Skin epidermis (tissue), 12 donors: ENCODE measurements at regions not wholly inside any gene's neighbourhood (a gene's known extent, or its start where the extent isn't known, plus 50 kb on each side); places are given as distances from the start of the nearest gene placed in this dataset.

Experiments
- H3K27ac ChIP-seq, 21 experiments: fragments of 200-600 bp; sonication (generic) in 11 of 21; one replicate each; pipeline ENCODE4 v1.5.0; 2020; ENCODE audit warnings: mild to moderate bottlenecking in 3 of 21, inconsistent platforms in 2 of 21, moderate library complexity in 2 of 21
- H3K4me3 ChIP-seq, 7 experiments: fragments of 200-600 bp; sonication (generic) in 2 of 7; one replicate each; pipeline ENCODE4 v1.5.0; 2020; ENCODE audit warnings: inconsistent platforms in 2 of 7, mild to moderate bottlenecking in 2 of 7, moderate library complexity in 1 of 7

GRCh38 chr14:25557466-25557865 is 507.5 kb upstream of the STXBP6 start:
- H3K4me3 ChIP-seq, result no peak overlapping the region

GRCh38 chr14:25552826-25553225 is 502.9 kb upstream of the STXBP6 start:
- no peak overlapping the region for H3K27ac ChIP-seq

More at GRCh38 chr14:25557466-25557865, 507.5 kb upstream of the STXBP6 start:
- no peak overlapping the region for H3K27ac ChIP-seq

GRCh38 chr14:25551674-25552073 is 501.7 kb upstream of the STXBP6 start:
- H3K4me3 ChIP-seq, result no peak overlapping the region
- no peak overlapping the region for H3K27ac ChIP-seq

More at GRCh38 chr14:25552826-25553225, 502.9 kb upstream of the STXBP6 start:
- no peak overlapping the region for H3K4me3 ChIP-seq

GRCh38 chr14:25546826-25547225 is 496.9 kb upstream of the STXBP6 start:
- H3K27ac ChIP-seq, result no peak overlapping the region
- H3K4me3 ChIP-seq, result no peak overlapping the region

GRCh38 chr14:25537846-25538455 is 488.0 kb upstream of the STXBP6 start:
- Histone ChIP-seq H3K4me3 (no peak overlapping the region), H3K27ac (no peak overlapping the region)

- H3K27ac ChIP-seq, result no peak overlapping the region
- no peak overlapping the region for H3K4me3 ChIP-seq
Measured at GRCh38 chr14:25526290-25526689, 476.3 kb upstream of the STXBP6 start.

- Histone ChIP-seq H3K4me3 (no peak overlapping the region), H3K27ac (no peak overlapping the region)
Measured at GRCh38 chr14:25522926-25523325, 473.0 kb upstream of the STXBP6 start.

GRCh38 chr14:25522116-25522515 is 472.2 kb upstream of the STXBP6 start:
- Histone ChIP-seq H3K4me3 (no peak overlapping the region), H3K27ac (no peak overlapping the region)

- Histone ChIP-seq H3K27ac (no peak overlapping the region), H3K4me3 (no peak overlapping the region)
Measured at GRCh38 chr14:25521616-25522015, 471.7 kb upstream of the STXBP6 start.

- H3K27ac ChIP-seq, result no peak overlapping the region
- no peak overlapping the region for H3K4me3 ChIP-seq
Measured at GRCh38 chr14:25520821-25521220, 470.9 kb upstream of the STXBP6 start.

GRCh38 chr14:25518364-25518763 is 468.4 kb upstream of the STXBP6 start:
- Histone ChIP-seq H3K27ac (no peak overlapping the region), H3K4me3 (no peak overlapping the region)

- Histone ChIP-seq H3K4me3 (no peak overlapping the region), H3K27ac (no peak overlapping the region)
Measured at GRCh38 chr14:25516838-25517237, 466.9 kb upstream of the STXBP6 start.

GRCh38 chr14:25508845-25509244 is 458.9 kb upstream of the STXBP6 start:
- Histone ChIP-seq H3K27ac (no peak overlapping the region), H3K4me3 (no peak overlapping the region)

- H3K4me3 ChIP-seq, result no peak overlapping the region
- no peak overlapping the region for H3K27ac ChIP-seq
Measured at GRCh38 chr14:25501749-25502148, 451.8 kb upstream of the STXBP6 start.

GRCh38 chr14:25488961-25489360 is 439.0 kb upstream of the STXBP6 start:
- Histone ChIP-seq H3K4me3 (no peak overlapping the region), H3K27ac (no peak overlapping the region)

GRCh38 chr14:25485381-25485780 is 435.4 kb upstream of the STXBP6 start:
- Histone ChIP-seq H3K27ac (no peak overlapping the region), H3K4me3 (no peak overlapping the region)

GRCh38 chr14:25484906-25485305 is 435.0 kb upstream of the STXBP6 start:
- no peak overlapping the region for H3K4me3 ChIP-seq
- no peak overlapping the region for H3K27ac ChIP-seq

- H3K27ac ChIP-seq, result no peak overlapping the region
Measured at GRCh38 chr14:25484235-25484634, 434.3 kb upstream of the STXBP6 start.

GRCh38 chr14:25477316-25478098 is 427.6 kb upstream of the STXBP6 start:
- no peak overlapping the region for H3K27ac ChIP-seq
- no peak overlapping the region for H3K4me3 ChIP-seq

More at GRCh38 chr14:25484235-25484634, 434.3 kb upstream of the STXBP6 start:
- H3K4me3 ChIP-seq, result no peak overlapping the region

GRCh38 chr14:25472700-25473099 is 422.8 kb upstream of the STXBP6 start:
- Histone ChIP-seq H3K4me3 (no peak overlapping the region), H3K27ac (no peak overlapping the region)

- Histone ChIP-seq H3K27ac (no peak overlapping the region), H3K4me3 (no peak overlapping the region)
Measured at GRCh38 chr14:25464772-25465171, 414.8 kb upstream of the STXBP6 start.
